ENCODE measurements at regions not wholly inside any gene's neighbourhood (a gene's known extent, or its start where the extent isn't known, plus 50 kb on each side); places are given as distances from the start of the nearest gene placed in this dataset.

DNA sequence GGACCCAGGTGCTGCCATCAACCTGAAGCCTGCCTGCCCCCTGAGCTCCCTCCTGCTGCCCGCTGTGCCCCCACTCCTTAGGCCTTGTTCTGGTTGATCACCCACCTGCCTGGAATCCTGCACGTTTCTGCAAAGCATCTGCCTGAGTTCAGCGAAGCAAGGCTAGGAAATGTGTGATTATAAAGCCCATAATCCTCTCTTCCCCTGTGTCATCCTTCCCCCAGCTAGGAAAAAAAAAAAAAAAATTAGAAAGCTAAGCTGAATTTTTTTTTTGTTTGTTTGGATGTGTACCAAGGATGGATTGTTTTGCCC is 93.2 kb downstream of the FOXA2 start:
- peaks cover 0 to 11% (median 0%) of the 10 kb centered on the region in 5 donors for H3K4me1 ChIP-seq (ENCODE audit: control insufficient read depth in 5 of 5, insufficient read depth in 5 of 5, low read length in 5 of 5)
- no peak overlapping the region for H3K4me3 ChIP-seq
- H3K9me3 ChIP-seq (ENCODE audit: control insufficient read depth in 4 of 4, insufficient read depth in 3 of 4, low read length in 3 of 4): no peaks in the 10 kb centered on the region
- H3K27ac ChIP-seq (ENCODE audit: low read depth in 1 of 2, low read length in 1 of 2): peak overlapping the region in 1 of 2 donors; percentile 48
- DNase-seq (no peak), ATAC-seq (ENCODE audit: insufficient read depth, low FRiP score) (no peak)
- 62 to 76% methylated on average over 3 of the region's 3 CpGs for WGBS, 2 donors
- TF ChIP-seq, protein P1, sequence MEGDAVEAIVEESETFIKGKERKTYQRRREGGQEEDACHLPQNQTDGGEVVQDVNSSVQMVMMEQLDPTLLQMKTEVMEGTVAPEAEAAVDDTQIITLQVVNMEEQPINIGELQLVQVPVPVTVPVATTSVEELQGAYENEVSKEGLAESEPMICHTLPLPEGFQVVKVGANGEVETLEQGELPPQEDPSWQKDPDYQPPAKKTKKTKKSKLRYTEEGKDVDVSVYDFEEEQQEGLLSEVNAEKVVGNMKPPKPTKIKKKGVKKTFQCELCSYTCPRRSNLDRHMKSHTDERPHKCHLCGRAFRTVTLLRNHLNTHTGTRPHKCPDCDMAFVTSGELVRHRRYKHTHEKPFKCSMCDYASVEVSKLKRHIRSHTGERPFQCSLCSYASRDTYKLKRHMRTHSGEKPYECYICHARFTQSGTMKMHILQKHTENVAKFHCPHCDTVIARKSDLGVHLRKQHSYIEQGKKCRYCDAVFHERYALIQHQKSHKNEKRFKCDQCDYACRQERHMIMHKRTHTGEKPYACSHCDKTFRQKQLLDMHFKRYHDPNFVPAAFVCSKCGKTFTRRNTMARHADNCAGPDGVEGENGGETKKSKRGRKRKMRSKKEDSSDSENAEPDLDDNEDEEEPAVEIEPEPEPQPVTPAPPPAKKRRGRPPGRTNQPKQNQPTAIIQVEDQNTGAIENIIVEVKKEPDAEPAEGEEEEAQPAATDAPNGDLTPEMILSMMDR (IDR thresholded peaks at IDR 0.05; ENCODE audit: control extremely low read depth, extremely low read depth): no peak
- H3K9ac ChIP-seq (ENCODE audit: insufficient read depth in 1 of 2, low read length in 2 of 2): no peak overlapping the region
- no peaks in the 10 kb centered on the region for H3K36me3 ChIP-seq (ENCODE audit: control insufficient read depth in 4 of 4, insufficient read depth in 4 of 4, low read length in 4 of 4)
- no peaks in the 10 kb centered on the region for H3K27me3 ChIP-seq (ENCODE audit: control insufficient read depth in 3 of 3, insufficient read depth in 3 of 3, low read length in 2 of 3)

DNA sequence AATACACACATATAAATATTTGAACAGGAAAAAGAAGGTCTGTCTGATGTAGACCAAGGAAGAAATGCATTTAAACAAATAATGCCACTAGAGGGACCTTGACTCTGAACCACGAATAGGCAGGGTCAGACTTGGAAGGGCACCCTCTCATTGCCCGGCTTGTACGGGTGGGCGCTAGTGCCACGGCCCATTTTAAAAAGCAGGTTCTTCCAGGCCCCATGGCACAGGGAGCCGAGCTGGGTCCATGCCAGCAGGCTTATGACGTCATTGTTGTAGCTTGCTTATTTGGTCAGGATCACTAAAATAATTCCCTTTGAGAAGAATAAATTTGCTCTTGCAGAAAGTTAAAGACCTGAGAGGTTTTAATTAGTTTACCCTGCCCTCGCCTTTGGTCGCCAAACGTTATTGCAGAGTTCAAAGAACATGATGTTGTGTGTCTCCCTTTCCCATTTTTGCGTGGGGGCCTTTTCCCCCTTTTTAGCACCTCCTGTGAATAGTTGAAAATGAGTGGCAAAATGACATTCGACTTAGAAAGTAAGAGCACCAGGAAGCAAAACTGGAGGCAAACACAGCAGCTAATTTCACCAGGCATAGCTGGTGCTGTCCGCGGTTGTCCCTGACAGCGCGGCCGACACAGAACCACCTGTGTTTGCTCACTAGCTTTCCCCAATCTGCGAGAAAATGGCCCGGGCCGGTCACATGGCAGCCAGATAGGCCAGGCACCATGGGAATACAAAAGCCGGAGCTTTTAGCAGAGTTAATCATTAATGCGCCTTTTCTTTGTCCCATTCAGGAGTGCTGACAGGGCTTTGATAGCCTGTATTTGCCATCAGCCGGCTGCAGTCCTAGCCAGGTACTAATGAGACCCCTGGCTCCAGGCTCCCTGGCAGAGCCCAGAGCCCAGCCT is 93.8 kb downstream of the FOXA2 start:
- peak overlapping the region in 1 of 2 donors; percentile 48 for H3K27ac ChIP-seq (ENCODE audit: low read depth in 1 of 2, low read length in 1 of 2)

DNA sequence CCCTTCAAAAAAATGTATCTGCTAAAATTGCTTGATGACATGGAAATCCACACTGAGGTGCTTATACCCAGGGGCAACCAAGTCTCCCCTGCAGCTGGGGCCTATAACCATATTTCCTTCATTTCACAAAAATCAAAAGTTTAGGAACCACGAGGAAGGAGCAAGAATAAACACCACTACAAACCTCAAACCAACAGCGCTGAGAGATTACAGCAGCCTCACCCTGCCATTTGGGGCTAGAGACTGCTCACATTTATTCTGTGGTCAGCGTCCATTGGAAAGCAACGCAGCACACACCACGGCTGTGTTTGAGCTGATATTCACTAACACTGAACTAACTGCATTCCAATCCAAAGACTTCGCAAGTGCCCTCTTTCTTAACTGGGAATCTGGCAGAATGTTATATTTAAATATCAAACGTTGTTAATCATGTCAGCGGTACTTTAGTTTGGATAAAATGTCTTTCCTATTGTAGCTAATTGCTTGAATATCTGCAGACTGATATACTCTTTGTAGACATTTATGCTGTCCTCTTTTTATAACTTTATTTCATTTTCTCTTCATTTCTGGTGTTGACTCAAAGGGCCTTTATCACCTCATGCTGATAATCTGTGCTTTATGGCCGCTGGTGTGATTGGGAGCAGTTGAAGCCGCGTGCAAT is 94.6 kb downstream of the FOXA2 start:
- no peaks in the 10 kb centered on the region for H3K27me3 ChIP-seq (ENCODE audit: control insufficient read depth in 3 of 3, insufficient read depth in 3 of 3, low read length in 2 of 3)
- TF ChIP-seq, protein P1 (IDR thresholded peaks at IDR 0.05; ENCODE audit: control extremely low read depth, extremely low read depth): no peak
- no peaks in the 10 kb centered on the region for H3K9me3 ChIP-seq (ENCODE audit: control insufficient read depth in 4 of 4, insufficient read depth in 3 of 4, low read length in 3 of 4)
- ATAC-seq (ENCODE audit: insufficient read depth, low FRiP score) (no peak), DNase-seq (peak in 2 of 3 donors; percentile 33 to 53)
- peaks cover 0 to 11% (median 0%) of the 10 kb centered on the region in 5 donors for H3K4me1 ChIP-seq (ENCODE audit: control insufficient read depth in 5 of 5, insufficient read depth in 5 of 5, low read length in 5 of 5)
- peak overlapping the region in 1 of 2 donors; percentile 53 for H3K9ac ChIP-seq (ENCODE audit: insufficient read depth in 1 of 2, low read length in 2 of 2)
- H3K36me3 ChIP-seq (ENCODE audit: control insufficient read depth in 4 of 4, insufficient read depth in 4 of 4, low read length in 4 of 4): no peaks in the 10 kb centered on the region
- no peak overlapping the region for H3K4me3 ChIP-seq
- 51 to 77% methylated on average over 11 of the region's 11 CpGs for WGBS, 2 donors
- H3K27ac ChIP-seq (ENCODE audit: low read depth in 1 of 2, low read length in 1 of 2): peak overlapping the region in 1 of 2 donors; percentile 64

More for the DNA sequence above, 93.8 kb downstream of the FOXA2 start:
- ATAC-seq (ENCODE audit: insufficient read depth, low FRiP score) (peak; percentile 43), DNase-seq (peak; percentile 79 to 89 (median 85))
- no peaks in the 10 kb centered on the region for H3K9me3 ChIP-seq (ENCODE audit: control insufficient read depth in 4 of 4, insufficient read depth in 3 of 4, low read length in 3 of 4)
- H3K27me3 ChIP-seq (ENCODE audit: control insufficient read depth in 3 of 3, insufficient read depth in 3 of 3, low read length in 2 of 3): no peaks in the 10 kb centered on the region
- TF ChIP-seq, protein P1 (IDR thresholded peaks at IDR 0.05; ENCODE audit: control extremely low read depth, extremely low read depth): no peak
- no peak overlapping the region for H3K9ac ChIP-seq (ENCODE audit: insufficient read depth in 1 of 2, low read length in 2 of 2)
- H3K4me1 ChIP-seq (ENCODE audit: control insufficient read depth in 5 of 5, insufficient read depth in 5 of 5, low read length in 5 of 5): peaks cover 0 to 11% (median 0%) of the 10 kb centered on the region in 5 donors
- H3K4me3 ChIP-seq: no peak overlapping the region
- 51 to 62% methylated on average over 23 of the region's 23 CpGs for WGBS, 2 donors
- no peaks in the 10 kb centered on the region for H3K36me3 ChIP-seq (ENCODE audit: control insufficient read depth in 4 of 4, insufficient read depth in 4 of 4, low read length in 4 of 4)
